ENCODE measurements at regions not wholly inside any gene's neighbourhood (a gene's known extent, or its start where the extent isn't known, plus 50 kb on each side); places are given as distances from the start of the nearest gene placed in this dataset.

GRCh38 chr1:187465441-187465840 lies 636.7 kb downstream of the PLA2G4A start:
- Histone ChIP-seq H3K4me3 (no peak overlapping the region), H3K27ac (no peak overlapping the region), H3K36me3 (no peaks in the 10 kb centered on the region), H3K9me3 (peaks cover 0 to 12% (median 0%) of the 10 kb centered on the region in 3 donors), H3K4me1 (no peaks in the 10 kb centered on the region), H3K27me3 (no peaks in the 10 kb centered on the region)
- TF ChIP-seq CTCF (IDR thresholded peaks at IDR 0.05), result no peak
- TF ChIP-seq POLR2A (IDR thresholded peaks at IDR 0.05), result no peak
- intact Hi-C loops (cut with DNase I), result no loop called here
- WGBS, 2 donors, result 20 to 37% methylated on average over 1 to 2 of the region's 2 CpGs
- no peak for DNase-seq

- no peak for DNase-seq
- Histone ChIP-seq H3K9me3 (peaks cover 0 to 2% (median 0%) of the 10 kb centered on the region in 3 donors), H3K4me1 (no peaks in the 10 kb centered on the region), H3K4me3 (no peak overlapping the region), H3K27ac (no peak overlapping the region), H3K27me3 (no peaks in the 10 kb centered on the region), H3K36me3 (no peaks in the 10 kb centered on the region)
- intact Hi-C loops (cut with DNase I), result no loop called here
- TF ChIP-seq POLR2A (IDR thresholded peaks at IDR 0.05) (no peak), CTCF (IDR thresholded peaks at IDR 0.05) (no peak)
- 79% methylated on average over 2 of the region's 2 CpGs; no CpG with 5 or more reads in 1 of the 2 donors for WGBS, 2 donors
These were observed 641.1 kb downstream of the PLA2G4A start for GRCh38 chr1:187469836-187470235.

GRCh38 chr1:187471555-187471954 lies 642.8 kb downstream of the PLA2G4A start:
- TF ChIP-seq CTCF (IDR thresholded peaks at IDR 0.05) (no peak), POLR2A (IDR thresholded peaks at IDR 0.05) (no peak)
- intact Hi-C loops (cut with DNase I), result no loop called here
- DNase-seq, result no peak
- Histone ChIP-seq H3K36me3 (no peaks in the 10 kb centered on the region), H3K4me1 (no peaks in the 10 kb centered on the region), H3K27me3 (no peaks in the 10 kb centered on the region), H3K4me3 (no peak overlapping the region), H3K9me3 (no peaks in the 10 kb centered on the region), H3K27ac (no peak overlapping the region)
- 45 to 51% methylated on average over 2 of the region's 2 CpGs for WGBS, 2 donors

- H3K4me3 ChIP-seq, result no peak overlapping the region
- H3K4me1 ChIP-seq, result no peaks in the 10 kb centered on the region
- 22 to 34% methylated on average over 2 of the region's 2 CpGs for WGBS, 2 donors
- intact Hi-C loops (cut with DNase I), result no loop called here
- TF ChIP-seq POLR2A (IDR thresholded peaks at IDR 0.05) (no peak), CTCF (IDR thresholded peaks at IDR 0.05) (no peak)
- no peaks in the 10 kb centered on the region for H3K36me3 ChIP-seq
- no peaks in the 10 kb centered on the region for H3K27me3 ChIP-seq
- DNase-seq, result no peak
- H3K27ac ChIP-seq, result no peak overlapping the region
- H3K9me3 ChIP-seq, result no peaks in the 10 kb centered on the region
These were observed 645.6 kb downstream of the PLA2G4A start for GRCh38 chr1:187474336-187474735.

- Histone ChIP-seq H3K27ac (no peak overlapping the region), H3K27me3 (no peaks in the 10 kb centered on the region), H3K4me3 (no peak overlapping the region), H3K36me3 (no peaks in the 10 kb centered on the region), H3K4me1 (no peaks in the 10 kb centered on the region), H3K9me3 (no peaks in the 10 kb centered on the region)
- intact Hi-C loops (cut with DNase I), result no loop called here
- TF ChIP-seq POLR2A (IDR thresholded peaks at IDR 0.05), result no peak
- TF ChIP-seq CTCF (IDR thresholded peaks at IDR 0.05), result no peak
- no peak for DNase-seq
- WGBS, 2 donors, result 76 to 88% methylated on average over 3 of the region's 3 CpGs
These were observed 647.9 kb downstream of the PLA2G4A start for GRCh38 chr1:187476671-187477070.

Data from esophagus squamous epithelium (tissue), 5 donors.